ENCODE measurements at regions not wholly inside any gene's neighbourhood (a gene's known extent, or its start where the extent isn't known, plus 50 kb on each side); places are given as distances from the start of the nearest gene placed in this dataset.

DNA sequence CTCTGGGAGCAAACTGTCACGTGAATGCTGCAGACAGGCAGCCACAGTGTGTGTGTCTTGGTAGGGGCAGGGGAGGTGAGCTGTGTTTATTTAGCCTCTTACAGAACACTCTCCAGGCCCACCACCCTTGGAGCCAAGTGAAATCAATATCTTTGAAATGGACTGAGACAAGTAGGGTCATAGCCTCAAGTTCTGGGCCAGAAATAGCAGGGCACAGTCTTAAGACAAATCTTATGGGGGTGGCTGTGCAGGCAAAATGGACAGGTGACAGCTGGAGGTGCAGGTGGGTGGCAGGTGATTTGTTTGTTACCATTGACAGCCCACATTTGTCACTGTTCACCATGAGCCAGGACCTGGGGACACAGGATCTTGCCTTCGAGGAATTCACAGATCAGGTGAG is 93.6 kb upstream of the NMNAT3 start:
- in situ Hi-C loops (cut with MboI; ENCODE audit: low pct_ligation_motif_present in 1 of 4, low pct_unique_long_range_greater_than_20kb in 1 of 4, low sequenced_read_pairs in 3 of 4) = no loop called here

DNA sequence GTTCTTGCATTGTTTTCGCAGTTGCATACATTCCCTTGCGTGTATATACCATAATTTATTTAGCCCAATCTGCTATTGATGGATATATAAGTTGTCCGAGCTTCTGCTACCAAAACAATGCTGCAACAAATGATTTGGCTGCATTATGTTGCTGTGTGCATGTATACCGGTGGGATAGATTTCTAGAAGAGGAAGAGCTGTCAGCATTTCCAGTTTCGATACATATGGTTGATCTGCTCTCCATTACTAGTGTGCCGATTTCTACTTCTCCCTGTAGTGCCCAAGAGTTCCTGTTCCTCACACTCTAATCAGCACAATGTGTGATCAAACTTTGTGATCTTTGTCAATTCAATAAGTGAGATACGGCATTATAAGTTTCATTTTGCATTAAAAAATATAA is 92.8 kb upstream of the NMNAT3 start:
- intact Hi-C loops (cut with DNase I; ENCODE audit: low total_unique reads) = no loop called here
- no peak for DNase-seq
- in situ Hi-C loops (cut with MboI; ENCODE audit: low pct_ligation_motif_present in 1 of 4, low pct_unique_long_range_greater_than_20kb in 1 of 4, low sequenced_read_pairs in 3 of 4) = no loop called here

More for the DNA sequence above, 93.6 kb upstream of the NMNAT3 start:
- H3K9me3 ChIP-seq = no peaks in the 10 kb centered on the region
- no peak overlapping the region for H3K4me3 ChIP-seq
- H3K27me3 ChIP-seq = no peaks in the 10 kb centered on the region
- 52 to 100% methylated on average over 1 to 2 of the region's 2 CpGs for WGBS, 2 donors (ENCODE audit: low coverage in 1 of 2)
- TF ChIP-seq POLR2A (IDR thresholded peaks at IDR 0.05) (no peak), EP300 (IDR thresholded peaks at IDR 0.05; ENCODE audit: low read depth) (no peak), POLR2AphosphoS5 (IDR thresholded peaks at IDR 0.05) (no peak)
- TF ChIP-seq, protein P1, sequence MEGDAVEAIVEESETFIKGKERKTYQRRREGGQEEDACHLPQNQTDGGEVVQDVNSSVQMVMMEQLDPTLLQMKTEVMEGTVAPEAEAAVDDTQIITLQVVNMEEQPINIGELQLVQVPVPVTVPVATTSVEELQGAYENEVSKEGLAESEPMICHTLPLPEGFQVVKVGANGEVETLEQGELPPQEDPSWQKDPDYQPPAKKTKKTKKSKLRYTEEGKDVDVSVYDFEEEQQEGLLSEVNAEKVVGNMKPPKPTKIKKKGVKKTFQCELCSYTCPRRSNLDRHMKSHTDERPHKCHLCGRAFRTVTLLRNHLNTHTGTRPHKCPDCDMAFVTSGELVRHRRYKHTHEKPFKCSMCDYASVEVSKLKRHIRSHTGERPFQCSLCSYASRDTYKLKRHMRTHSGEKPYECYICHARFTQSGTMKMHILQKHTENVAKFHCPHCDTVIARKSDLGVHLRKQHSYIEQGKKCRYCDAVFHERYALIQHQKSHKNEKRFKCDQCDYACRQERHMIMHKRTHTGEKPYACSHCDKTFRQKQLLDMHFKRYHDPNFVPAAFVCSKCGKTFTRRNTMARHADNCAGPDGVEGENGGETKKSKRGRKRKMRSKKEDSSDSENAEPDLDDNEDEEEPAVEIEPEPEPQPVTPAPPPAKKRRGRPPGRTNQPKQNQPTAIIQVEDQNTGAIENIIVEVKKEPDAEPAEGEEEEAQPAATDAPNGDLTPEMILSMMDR (IDR thresholded peaks at IDR 0.05) = no peak
- no peaks in the 10 kb centered on the region for H3K4me1 ChIP-seq
- no peak for DNase-seq
- intact Hi-C loops (cut with DNase I; ENCODE audit: low total_unique reads) = no loop called here
- H3K27ac ChIP-seq = no peak overlapping the region
- no peaks in the 10 kb centered on the region for H3K36me3 ChIP-seq

DNA sequence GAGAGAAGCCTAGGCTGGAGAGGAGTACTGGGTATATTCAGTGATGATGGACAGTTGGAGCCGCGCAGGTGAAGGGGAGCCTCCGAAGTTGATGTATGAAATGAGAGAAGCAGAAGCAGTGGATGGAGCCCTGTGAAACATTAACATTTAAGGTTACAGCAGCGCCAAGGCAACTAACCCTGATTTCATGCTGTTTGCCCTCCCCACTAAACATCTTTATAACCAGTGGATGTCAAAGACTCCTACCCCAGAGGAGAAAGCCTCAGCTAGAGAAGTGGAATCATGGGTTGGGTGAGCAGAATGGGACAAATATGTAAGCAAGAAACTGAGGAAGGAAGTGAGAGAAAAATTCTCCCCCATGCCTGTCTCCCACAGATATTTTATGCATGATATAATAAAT is 92.0 kb upstream of the NMNAT3 start:
- no peaks in the 10 kb centered on the region for H3K36me3 ChIP-seq
- WGBS, 2 donors (ENCODE audit: low coverage in 1 of 2) = 71 to 74% methylated on average over 4 of the region's 4 CpGs
- TF ChIP-seq POLR2A (IDR thresholded peaks at IDR 0.05) (no peak), EP300 (IDR thresholded peaks at IDR 0.05; ENCODE audit: low read depth) (no peak), POLR2AphosphoS5 (IDR thresholded peaks at IDR 0.05) (no peak)
- TF ChIP-seq, protein P1 (IDR thresholded peaks at IDR 0.05) = no peak
- H3K4me3 ChIP-seq = no peak overlapping the region
- no peak for DNase-seq
- no peak overlapping the region for H3K27ac ChIP-seq
- no peaks in the 10 kb centered on the region for H3K4me1 ChIP-seq
- H3K9me3 ChIP-seq = no peaks in the 10 kb centered on the region
- H3K27me3 ChIP-seq = no peaks in the 10 kb centered on the region
- in situ Hi-C loops (cut with MboI; ENCODE audit: low pct_ligation_motif_present in 1 of 4, low pct_unique_long_range_greater_than_20kb in 1 of 4, low sequenced_read_pairs in 3 of 4) (no loop called here), intact Hi-C loops (cut with DNase I; ENCODE audit: low total_unique reads) (no loop called here)

More for the DNA sequence above, 92.8 kb upstream of the NMNAT3 start:
- Histone ChIP-seq H3K4me3 (no peak overlapping the region), H3K36me3 (no peaks in the 10 kb centered on the region), H3K9me3 (no peaks in the 10 kb centered on the region), H3K27me3 (no peaks in the 10 kb centered on the region), H3K27ac (no peak overlapping the region), H3K4me1 (no peaks in the 10 kb centered on the region)
- 73 to 100% methylated on average over 2 to 7 of the region's 7 CpGs for WGBS, 2 donors (ENCODE audit: low coverage in 1 of 2)
- TF ChIP-seq, protein P1 (IDR thresholded peaks at IDR 0.05) = no peak
- TF ChIP-seq EP300 (IDR thresholded peaks at IDR 0.05; ENCODE audit: low read depth) (no peak), POLR2AphosphoS5 (IDR thresholded peaks at IDR 0.05) (no peak), POLR2A (IDR thresholded peaks at IDR 0.05) (no peak)

DNA sequence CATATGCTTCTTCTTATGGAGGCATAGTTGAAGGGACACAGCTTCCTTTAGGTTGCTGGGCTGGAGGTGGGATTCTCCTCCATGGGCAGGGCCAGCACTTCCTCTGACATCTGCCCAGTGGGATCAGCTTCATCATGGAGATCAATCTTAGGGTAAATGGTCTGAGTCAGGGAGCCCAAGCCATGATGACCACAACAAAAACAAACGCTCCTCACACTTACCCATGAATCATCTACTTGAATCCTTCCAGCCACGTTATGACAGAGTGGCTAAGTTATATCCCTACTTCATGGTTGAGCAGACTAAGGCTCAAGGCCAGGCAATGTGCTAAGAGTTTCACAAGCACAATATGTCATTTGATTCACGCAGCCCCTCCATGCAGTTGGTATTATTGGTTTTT is 87.2 kb upstream of the NMNAT3 start:
- in situ Hi-C loops (cut with MboI; ENCODE audit: low pct_ligation_motif_present in 1 of 4, low pct_unique_long_range_greater_than_20kb in 1 of 4, low sequenced_read_pairs in 3 of 4) (no loop called here), intact Hi-C loops (cut with DNase I; ENCODE audit: low total_unique reads) (no loop called here)
- Histone ChIP-seq H3K4me1 (no peaks in the 10 kb centered on the region), H3K9me3 (no peaks in the 10 kb centered on the region), H3K27me3 (no peaks in the 10 kb centered on the region), H3K4me3 (no peak overlapping the region), H3K27ac (no peak overlapping the region), H3K36me3 (no peaks in the 10 kb centered on the region)
- TF ChIP-seq POLR2AphosphoS5 (IDR thresholded peaks at IDR 0.05) (no peak), POLR2A (IDR thresholded peaks at IDR 0.05) (no peak), EP300 (IDR thresholded peaks at IDR 0.05; ENCODE audit: low read depth) (no peak)
- TF ChIP-seq, protein P1 (IDR thresholded peaks at IDR 0.05) = no peak
- WGBS, 2 donors (ENCODE audit: low coverage in 1 of 2) = 67% methylated on average over 3 of the region's 3 CpGs; no CpG with 5 or more reads in 1 of the 2 donors
- no peak for DNase-seq
